PC-9 (cell line): ENCODE measurements at regions not wholly inside any gene's neighbourhood (a gene's known extent, or its start where the extent isn't known, plus 50 kb on each side); places are given as distances from the start of the nearest gene placed in this dataset.

Experiments used
- CTCF ChIP-seq: fragments of 200-600 bp; sonication (generic); conservative IDR thresholded peaks from 2 replicates; pipeline ENCODE4 v1.6.1; 2017; ENCODE audit warnings: mixed run types, antibody characterized with exemption, mild to moderate bottlenecking, moderate library complexity
- EZH2 ChIP-seq: fragments of 200-600 bp; sonication (generic); IDR thresholded peaks from 2 replicates; pipeline ENCODE4 v1.8.0; 2017; ENCODE audit warnings: antibody characterized with exemption, low read depth

- TF ChIP-seq CTCF (no peak), EZH2 (no peak)
Measured at GRCh38 chr4:3706565-3707422, 59.4 kb upstream of the ADRA2C start.
